HG02852 (cell line): ENCODE measurements at regions not wholly inside any gene's neighbourhood (a gene's known extent, or its start where the extent isn't known, plus 50 kb on each side); places are given as distances from the start of the nearest gene placed in this dataset.

Experiments used
- ATAC-seq: cut with Tn5 transposase; IDR thresholded peaks from one replicate; pipeline ENCODE4 v1.9.1; 2021; ENCODE audit warnings: mild to moderate bottlenecking, moderate library complexity; ENCODE audit not compliant: unreplicated experiment

DNA sequence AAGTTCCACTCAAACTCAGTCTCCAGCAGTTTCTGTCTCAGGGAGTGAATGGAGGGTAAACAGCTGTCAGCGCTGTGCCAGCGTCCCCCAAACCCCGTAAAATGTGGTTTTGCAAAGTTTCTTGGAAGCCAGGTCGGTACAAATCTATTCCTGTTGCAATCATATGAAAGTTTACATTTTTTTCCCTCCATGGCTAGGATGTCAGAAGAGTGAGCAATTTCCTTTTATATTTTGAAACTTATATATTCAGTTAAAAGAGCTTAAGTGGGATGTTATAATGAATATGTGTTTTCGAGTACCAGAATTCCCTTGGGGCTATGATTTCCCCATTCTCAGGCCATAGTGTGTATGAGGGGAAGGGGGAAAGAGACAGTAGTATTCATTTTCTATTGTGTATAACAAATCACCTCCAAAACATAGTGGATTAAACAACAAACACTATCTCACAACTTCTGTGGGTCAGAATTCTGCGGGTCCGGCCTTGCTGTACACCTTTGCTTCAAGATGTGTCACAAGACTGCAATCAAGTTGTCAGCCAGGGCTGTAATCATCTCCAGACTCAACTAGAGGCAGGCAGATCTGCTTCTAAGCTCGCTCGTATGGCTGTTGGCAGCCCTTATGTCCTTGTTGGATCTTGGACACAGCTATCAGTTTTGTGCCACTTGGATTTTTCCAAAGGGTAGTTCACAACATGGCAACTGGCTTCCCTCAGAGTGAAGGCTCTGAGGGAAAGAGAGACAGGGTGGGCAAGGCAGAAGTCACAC is 107.4 kb downstream of the SNX18 start:
- no peak for ATAC-seq

DNA sequence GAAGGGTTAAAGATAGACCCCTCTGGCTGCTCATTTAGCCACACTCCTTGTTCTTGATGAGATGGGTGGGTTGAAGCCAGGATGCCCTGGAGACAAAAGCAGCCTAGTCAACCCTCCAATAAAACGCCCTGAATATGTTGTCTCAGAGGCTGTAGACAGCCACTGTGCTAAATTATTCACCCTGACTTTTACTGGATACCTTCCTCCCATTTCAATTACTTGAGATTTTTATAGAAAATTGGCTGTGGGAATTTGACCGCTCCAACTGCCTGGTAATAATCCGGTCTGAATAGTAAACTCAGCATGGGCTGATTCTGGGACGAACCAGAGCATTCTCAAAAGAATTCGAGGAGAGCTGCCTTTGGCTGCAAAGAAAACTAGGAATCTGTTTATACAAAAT is 104.2 kb downstream of the SNX18 start:
- no peak for ATAC-seq

DNA sequence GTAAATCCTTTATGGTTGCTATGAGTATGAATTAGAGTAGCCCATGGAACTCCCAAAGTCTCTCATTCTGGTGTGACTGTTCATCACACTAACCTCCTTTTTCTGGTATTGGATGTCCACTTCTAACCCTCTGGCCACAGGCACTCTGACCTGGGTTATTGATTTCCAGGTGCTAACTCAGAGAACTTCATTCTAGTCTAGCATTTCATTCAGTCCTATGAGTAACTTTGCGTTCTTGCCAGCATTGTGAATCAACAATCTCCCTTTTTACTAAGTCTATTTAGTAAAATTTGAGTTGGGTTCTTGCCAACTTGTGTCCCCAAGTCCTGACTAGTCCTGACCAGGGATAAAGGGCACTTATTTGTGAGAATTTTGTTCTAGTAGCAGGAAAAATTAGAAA is 103.5 kb downstream of the SNX18 start:
- no peak for ATAC-seq

DNA sequence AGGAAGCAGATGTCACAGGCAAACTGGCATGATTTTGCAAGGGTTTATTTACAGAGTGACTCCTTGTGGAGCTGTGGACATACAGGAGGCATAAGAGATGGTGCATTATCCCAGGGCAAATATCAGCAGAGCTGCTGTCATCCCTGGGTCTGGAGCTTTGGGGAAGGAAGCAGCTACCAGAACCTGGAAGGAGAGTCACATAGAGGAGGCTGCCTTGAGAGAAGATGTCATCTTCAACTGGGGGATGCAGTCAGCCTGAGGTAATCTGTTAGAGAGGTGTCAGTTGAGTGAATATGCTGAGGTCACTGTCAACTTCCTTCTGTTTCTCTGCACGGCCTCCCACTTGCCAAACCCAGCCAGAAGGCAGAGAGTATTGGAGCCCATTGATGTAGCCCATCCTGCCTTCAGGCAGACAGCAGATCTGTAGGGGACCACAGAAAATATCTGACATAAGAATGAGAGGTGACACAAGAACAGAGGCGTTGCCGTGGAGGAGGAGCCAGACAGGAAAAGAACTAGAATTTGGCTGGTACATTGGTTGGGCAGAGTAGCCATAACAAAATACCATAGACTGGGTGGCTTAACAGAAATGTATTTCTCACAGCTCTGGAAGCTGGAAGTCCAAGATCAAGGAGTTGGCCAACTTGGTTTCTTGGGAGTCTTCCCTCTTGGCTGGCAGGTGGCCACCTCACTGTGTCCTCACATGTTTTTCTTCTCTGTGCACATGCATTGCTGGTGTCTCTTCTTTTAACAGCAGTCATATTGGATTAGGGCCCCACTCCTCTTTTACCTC is 102.8 kb downstream of the SNX18 start:
- no peak for ATAC-seq

DNA sequence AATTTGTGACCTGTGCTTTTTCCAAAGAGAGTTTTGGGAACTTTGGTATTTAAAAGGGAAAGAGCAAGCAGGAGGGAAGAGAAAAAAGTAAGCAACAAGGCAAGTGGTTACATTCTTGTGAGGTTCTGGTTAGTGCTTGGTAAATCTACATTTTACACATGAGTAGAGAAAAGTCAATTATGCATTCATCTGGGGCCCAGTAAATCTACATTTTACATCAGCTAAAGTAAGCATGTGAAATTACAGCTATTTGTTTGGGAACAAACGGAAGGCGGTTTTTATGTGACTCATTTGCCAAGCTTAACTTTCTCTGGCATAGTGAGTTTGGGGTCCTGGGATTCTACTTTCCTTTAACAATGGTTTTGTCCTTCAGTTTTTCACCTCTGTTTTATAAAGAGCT is 102.2 kb downstream of the SNX18 start:
- no peak for ATAC-seq

DNA sequence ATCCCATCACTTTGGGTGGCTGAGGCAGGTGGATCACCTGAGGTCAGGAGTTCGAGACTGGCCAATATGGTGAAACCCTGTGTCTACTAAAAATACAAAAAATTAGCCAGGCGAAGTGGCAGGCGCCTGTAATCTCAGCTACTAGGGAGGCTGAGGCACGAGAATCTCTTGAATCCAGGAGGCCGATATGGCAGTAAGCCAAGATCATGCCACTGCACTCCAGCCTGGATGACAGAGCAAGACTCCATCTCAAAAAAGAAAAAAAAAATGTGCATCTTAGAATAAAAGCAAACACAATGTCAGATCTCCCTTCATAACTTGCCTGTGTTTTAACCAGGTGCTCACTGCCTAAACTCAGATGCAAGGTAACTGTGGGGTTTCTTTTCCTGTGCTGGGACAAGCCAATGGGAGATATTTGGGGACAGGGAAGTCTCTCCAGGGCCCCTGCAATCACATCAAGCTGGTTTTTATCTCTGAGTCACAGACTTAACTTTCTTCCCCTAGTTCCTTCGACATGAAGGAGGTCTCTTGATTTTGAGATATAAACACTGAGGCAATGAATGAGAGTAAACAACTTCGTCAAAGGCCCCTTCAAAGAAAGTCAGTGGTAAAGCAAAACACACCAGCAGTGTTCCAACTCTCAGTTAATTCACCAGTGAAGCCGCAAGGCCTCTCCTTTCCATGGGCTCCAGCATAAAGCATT is 99.1 kb downstream of the SNX18 start:
- no peak for ATAC-seq

DNA sequence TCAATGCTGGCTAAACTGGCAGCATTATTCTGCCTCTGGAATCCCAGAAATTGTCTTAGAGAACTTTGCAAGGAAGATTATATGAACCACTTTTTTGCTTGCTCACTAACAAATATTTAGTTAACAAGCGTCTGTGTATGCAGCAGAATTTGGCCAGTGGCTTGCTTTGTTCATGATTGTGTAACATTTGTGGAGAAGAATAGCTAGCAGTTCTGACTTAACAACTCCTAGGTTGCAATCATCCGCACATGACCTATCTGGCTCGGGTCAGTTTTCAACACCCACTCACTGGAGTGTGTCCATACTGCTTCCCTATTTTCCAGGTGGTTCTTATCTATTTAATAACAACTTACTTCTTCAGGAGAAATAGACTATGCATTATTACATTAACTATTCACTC is 98.5 kb downstream of the SNX18 start:
- no peak for ATAC-seq

DNA sequence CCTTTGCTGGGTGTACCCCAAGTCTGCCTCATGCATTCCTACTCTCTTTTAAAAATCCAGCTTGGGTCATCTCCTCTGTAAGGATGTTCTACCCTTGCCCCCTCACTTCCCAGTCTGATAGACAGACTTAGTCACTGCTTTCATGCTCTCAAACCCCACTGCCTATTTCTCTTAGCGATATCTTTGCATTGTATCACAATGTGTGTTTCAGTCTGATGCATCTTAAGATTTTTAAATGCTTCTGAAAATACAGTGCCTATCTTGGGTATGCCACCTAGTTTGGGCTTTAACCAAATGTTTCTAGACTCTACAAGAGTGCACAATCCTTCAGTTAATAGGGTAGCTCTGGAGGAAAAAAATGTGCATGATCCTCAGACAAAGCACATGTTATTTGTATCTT is 97.8 kb downstream of the SNX18 start:
- ATAC-seq, result no peak

DNA sequence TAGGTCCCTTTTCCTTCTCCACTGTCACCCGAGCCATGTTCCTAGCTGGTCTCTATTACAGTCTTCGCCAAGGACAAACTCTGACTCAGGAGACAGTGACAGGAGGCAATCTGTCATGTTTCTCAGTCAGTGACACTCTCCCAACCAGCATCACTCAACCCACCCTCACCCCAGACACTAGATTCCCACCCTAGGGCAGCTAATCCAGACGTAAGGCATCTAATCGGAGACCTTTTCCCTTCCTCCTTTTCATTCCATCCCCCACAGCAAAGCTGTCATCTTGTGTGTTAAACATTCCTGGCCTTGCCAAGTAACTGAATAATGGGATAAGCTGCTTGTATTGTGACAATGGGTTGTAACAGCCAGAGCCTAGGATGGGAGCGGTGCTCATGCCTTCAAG is 95.2 kb downstream of the SNX18 start:
- ATAC-seq, result no peak

DNA sequence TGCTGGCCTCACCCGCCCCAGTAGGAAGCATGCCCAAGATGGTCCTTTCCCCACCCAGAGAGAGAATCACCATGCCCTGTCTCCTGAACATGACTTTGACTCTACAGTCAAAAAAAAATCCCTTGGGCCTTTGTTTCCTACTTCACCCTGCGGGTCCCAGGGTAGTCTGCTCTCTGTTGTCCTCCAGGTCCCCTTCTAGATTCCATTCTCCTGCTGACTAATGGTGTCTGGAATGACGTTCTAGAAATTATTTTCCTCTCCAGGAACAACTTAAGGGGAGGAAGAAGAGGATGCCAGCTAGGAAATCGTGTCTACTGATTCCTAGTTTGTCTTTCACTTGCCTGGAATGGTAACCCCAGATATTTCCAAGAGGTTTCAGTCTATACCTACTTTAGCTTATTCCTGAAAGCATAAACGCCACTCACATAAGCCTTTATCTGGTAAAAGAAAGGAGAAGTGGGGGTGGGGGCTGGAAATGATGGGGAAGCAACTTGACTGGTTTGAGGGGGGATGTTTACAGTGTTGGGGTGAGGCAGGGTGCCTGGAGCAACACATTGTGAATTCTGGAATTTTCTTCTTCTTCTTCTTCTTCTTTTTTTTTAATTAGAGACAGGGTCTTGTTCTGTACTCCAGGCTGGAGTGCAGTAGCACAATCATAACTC is 93.9 kb downstream of the SNX18 start:
- no peak for ATAC-seq

DNA sequence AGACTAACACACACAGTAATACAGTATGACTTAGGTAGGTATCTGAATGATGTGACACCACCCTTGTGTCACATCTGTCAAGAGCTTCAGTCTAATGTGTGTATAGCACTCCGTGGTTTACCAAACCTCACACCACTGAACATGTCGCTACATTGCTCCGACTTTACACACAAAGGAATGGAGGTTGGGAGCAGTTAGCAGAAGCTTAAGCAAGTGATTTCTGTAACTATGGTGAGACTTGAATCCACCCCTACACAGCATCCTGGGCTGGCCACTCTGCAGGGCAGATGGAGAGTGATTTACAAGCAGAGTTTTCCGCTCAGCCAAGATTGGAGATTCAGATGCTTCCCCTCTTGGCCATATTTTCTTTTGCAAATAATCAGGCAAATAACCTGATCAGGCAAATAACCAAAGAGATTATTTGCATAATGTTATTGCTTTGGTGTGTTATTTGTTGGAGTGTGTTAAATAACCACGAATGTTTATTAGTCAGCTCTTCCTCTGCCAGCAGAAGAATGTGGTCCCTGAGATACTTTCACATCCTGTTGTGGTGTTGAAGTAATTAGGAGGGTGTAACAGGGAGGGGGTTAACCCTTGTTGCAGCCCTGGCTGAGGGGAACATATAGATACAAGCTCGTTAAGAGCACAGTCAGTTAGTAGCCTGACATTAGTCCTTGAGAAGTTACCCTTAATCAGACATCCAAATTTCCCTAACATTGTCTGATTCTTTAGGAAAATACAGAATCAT is 92.8 kb downstream of the SNX18 start:
- ATAC-seq, result peak; percentile 96

DNA sequence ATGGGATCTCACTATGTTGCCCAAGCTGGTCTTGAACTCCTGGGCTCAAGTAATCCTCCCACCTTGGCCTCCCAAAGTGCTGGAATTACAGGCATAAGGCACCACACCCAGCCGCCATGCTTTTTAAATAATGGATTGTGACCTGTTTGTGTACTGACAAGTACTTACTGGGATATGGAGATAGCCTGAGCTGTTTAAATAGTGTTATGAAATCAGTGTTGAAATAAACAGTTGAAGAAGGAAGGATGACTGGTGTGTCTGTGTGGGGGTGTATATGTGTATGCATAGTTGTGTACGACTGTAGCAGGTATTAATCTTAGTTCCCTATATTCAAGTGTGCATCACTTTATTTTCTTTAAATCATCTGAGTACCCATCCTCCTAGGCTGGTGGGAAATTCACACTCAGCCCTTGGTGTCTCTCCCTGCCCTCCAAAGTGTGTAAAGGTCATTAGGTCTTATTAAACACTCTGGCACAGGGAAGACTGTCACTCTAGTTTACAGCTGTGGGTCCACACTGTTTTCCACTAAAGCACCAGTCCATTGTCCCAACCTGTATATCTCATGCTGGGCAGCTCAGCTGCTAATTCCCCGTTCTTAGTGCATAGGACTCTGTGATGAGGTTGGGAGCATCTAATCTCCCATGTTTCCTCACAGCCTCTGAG is 91.0 kb downstream of the SNX18 start:
- ATAC-seq, result no peak

DNA sequence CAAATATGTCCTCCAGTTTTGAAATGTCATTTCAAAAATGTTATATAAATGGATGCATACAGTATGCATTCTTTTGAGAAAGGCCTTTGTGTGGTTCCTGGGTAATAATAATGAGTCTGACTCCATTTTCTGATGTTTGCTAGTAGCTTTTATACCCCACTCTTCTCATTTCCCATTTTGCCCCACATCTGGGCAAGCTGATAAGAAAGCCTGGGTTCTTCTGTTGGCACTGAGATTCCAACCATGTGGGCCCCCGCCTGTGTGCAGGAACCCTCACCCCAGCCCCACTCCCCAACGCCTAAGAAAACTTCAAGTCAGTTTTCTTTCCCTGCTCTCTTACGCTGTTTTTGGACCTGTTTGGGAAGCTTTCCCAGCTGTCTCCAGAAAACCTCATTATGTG is 89.4 kb downstream of the SNX18 start:
- no peak for ATAC-seq

DNA sequence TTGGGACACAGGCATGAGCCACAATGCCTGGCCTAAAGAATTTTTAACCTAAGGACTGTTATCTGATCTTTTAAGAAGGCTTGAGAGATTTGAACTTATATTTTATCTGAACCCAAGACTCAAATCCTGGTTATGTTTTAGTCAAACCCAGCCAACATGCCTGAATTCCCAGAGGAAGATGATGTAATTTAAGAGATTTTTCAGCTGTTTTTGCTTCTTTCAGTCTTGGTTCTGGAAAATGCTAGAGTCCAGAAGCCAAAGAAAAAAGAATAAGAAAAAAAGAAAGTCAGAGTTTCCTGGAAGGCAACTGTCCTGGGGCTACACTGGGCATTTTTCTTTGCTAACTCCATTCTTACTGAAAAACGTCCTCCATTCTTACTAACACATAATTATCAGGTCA is 85.8 kb downstream of the SNX18 start:
- ATAC-seq, result no peak

DNA sequence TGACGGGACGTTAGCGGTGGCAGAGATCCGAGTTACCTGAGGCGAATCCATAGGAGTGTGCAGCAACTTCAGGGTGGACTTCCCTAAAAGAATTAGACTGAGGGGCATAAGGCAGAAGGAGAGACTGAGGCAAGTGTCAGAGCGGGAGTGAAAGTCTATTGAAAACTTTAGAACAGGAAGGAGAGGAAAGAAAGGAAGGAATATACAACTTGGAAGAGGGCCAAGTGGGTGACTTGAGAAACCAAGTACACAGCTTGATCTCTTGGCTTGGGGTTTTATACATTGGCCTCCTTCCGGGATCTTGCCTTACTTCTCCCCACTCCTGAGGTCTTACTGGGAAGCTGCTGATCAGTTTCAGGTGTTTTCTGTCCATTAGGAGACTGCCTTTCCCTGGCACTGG is 84.9 kb downstream of the SNX18 start:
- no peak for ATAC-seq

DNA sequence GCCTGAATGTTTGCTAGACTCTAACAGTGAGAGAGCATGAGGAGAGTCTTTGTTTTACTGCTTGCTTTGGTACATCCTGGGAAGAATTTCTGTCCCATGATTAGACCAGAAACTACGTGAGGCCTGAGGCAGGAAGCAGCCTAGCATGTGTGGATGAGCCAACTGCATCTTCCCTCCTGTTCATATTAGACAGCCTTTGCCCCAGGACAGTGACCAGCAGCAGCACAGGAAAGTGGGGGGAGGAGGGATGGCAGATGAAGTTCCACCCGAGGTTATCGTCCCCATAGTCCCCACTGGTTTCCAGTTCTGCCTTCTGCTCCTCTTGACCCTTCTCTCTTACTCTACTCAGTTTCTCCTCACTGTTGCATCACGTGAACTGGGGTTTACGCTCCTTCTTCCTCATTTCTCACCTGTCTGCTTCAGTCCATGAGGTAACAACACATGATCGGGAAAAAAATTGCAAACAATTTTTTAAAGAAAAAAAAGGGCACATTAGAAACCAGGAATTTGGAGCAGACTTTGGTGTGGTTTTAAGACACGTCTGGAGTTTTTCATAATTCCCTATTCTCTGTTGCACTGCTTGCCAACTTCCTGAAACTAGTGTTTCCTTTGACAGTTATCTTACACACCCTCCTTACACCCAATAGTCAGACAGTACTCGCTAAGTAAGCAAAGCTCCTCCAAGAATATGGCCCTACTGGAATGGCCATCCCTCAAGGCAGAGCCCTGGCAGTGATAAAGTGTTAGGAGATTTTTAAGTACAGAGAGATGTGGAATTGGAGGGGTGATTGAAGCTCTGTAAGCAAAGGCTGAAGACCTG is 84.1 kb downstream of the SNX18 start:
- ATAC-seq, result no peak
